ENCODE measurements at regions not wholly inside any gene's neighbourhood (a gene's known extent, or its start where the extent isn't known, plus 50 kb on each side); places are given as distances from the start of the nearest gene placed in this dataset.

DNA sequence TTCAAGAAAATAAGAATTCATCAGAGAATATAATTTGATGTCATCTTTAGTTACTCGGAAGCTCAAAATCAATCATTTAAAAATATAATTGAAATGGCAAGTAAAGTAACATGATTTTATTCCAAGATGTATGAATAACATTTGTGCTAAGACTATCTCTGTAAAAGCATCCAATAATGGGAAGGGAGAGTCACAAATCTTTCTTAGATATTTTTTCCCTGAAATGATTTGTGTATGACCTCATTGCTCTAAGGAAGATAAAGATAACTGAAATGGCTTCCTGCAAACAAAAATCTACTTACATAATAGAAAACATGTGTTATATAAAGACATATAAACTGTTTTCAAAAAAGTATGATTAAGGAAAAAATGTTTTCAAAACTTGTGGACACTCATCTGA is 97.4 kb upstream of the FGF10 start:
- Mint-ChIP-seq H3K4me1 (no peaks in the 10 kb centered on the region), H3K27ac (no peak overlapping the region), H3K27me3 (no peaks in the 10 kb centered on the region), H3K9me3 (no peaks in the 10 kb centered on the region), H3K36me3 (ENCODE audit: low read depth) (no peaks in the 10 kb centered on the region), H3K4me3 (no peak overlapping the region)
- no peak for ATAC-seq (replicated peaks)

DNA sequence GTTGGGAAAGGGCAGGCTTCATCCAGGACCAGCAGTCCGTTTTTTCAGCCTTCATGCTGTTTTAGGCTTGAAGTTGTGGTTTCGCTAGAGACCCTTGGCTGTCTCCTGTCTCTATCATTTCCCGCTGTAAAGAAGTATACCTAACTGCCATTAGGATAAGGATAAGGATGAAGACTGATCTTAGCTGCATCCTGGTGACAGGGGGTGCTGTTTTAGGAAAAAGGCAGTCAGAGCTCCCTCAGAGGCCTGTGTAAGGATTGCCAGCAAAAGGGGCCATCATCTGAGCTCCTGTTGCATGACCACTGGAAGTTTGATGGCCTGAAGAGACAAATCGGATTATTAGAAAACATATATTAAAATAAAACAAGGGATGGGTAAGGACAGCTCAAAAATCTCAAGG is 64.8 kb upstream of the FGF10 start:
- H3K9me3 Mint-ChIP-seq: peaks cover 8% of the 10 kb centered on the region
- no peak overlapping the region for H3K4me3 Mint-ChIP-seq
- H3K36me3 Mint-ChIP-seq (ENCODE audit: low read depth): no peaks in the 10 kb centered on the region
- no peaks in the 10 kb centered on the region for H3K27me3 Mint-ChIP-seq
- no peak overlapping the region for H3K27ac Mint-ChIP-seq
- H3K4me1 Mint-ChIP-seq: no peaks in the 10 kb centered on the region
- ATAC-seq (replicated peaks): no peak

DNA sequence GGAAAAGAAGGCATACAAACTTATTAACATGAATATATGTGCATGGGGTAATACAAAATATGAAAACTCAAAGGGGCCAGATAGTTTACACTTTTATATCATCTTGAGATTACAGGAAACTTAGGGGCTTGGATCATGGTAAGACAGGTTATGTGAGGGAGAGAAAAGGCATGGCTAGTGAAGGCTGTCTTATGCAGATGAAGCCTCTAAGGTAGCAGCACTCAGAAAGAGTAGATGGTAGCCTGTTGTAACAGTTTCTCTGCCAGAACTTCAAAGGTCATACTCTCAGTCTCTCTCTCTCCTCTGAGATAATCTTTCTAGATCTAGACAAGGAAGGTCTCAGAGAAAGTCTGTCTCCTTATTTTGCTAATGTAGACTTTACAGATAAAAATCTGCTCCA is 57.2 kb upstream of the FGF10 start:
- no peaks in the 10 kb centered on the region for H3K36me3 Mint-ChIP-seq (ENCODE audit: low read depth)
- no peak for ATAC-seq (replicated peaks)

DNA sequence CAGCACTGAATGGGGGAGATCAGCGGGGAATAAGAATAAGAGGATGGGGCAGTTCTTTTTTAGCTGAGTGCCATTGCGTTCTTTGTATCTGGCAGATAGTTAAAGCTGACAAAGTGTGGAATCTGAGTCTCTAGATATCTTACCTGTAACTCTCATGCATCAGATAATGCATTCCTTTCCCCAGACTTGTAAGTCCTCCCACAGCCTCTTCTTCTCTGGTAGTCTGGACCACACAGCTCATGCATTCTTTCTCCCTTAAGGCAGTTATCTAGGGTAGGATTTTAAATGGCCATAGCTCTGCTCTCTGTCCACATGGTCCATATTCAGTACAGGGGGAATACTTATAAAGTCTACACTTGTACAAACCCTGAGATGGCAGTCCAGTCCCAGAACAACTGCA is 54.0 kb upstream of the FGF10 start:
- H3K36me3 Mint-ChIP-seq (ENCODE audit: low read depth): no peaks in the 10 kb centered on the region

More for the DNA sequence above, 57.2 kb upstream of the FGF10 start:
- Mint-ChIP-seq H3K27ac (no peak overlapping the region), H3K27me3 (no peaks in the 10 kb centered on the region), H3K9me3 (no peaks in the 10 kb centered on the region), H3K4me3 (no peak overlapping the region), H3K4me1 (no peaks in the 10 kb centered on the region)

DNA sequence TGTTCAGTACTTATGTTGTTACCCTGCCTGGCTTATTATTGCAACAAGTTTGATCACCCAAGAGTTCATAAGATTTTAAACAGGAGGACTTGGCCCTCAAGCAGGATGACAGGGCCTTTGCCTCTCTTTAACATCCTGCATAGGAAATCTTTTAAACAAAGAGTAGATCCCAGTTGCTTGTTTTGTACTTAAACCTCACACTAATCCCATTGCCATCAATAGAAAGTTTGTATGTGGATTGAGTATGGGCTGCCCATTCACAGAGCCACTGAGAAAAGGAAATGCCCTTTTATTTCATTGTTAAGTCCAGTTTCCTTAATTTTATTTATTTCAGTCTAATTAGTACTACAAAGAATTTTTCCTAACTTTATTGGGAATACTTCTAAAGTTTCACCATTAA is 52.2 kb upstream of the FGF10 start:
- Mint-ChIP-seq H3K4me1 (no peaks in the 10 kb centered on the region), H3K27me3 (no peaks in the 10 kb centered on the region), H3K9me3 (no peaks in the 10 kb centered on the region), H3K27ac (no peak overlapping the region), H3K4me3 (no peak overlapping the region), H3K36me3 (ENCODE audit: low read depth) (no peaks in the 10 kb centered on the region)
- ATAC-seq (replicated peaks): no peak

More for the DNA sequence above, 54.0 kb upstream of the FGF10 start:
- no peaks in the 10 kb centered on the region for H3K9me3 Mint-ChIP-seq
- no peaks in the 10 kb centered on the region for H3K27me3 Mint-ChIP-seq
- H3K4me3 Mint-ChIP-seq: no peak overlapping the region
- no peaks in the 10 kb centered on the region for H3K4me1 Mint-ChIP-seq
- ATAC-seq (replicated peaks): no peak
- H3K27ac Mint-ChIP-seq: no peak overlapping the region

DNA sequence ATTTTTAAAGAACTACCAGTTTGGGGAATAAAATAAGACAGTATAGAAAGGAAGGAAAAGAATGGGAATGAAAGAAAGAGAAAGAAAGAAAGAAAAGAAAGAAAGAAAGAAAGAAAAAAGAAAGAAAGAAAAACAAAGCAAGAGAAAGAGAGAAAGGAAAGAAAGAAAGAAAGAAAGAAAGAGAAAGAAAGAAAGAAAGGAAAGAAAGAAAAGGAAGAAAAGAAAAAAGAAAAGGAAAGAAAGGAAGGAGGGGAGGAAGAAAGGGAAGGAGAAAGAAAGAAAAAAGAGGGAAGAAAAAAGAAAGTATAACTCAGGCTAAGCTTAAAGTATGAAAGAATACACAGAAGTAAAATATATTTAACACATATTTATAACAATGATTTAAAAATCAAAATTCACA is 51.0 kb upstream of the FGF10 start:
- Mint-ChIP-seq H3K4me3 (no peak overlapping the region), H3K9me3 (no peaks in the 10 kb centered on the region), H3K27me3 (no peaks in the 10 kb centered on the region), H3K36me3 (ENCODE audit: low read depth) (no peaks in the 10 kb centered on the region), H3K27ac (no peak overlapping the region), H3K4me1 (no peaks in the 10 kb centered on the region)
- ATAC-seq (replicated peaks): no peak
